Mesendoderm (in vitro differentiated cells): ENCODE measurements at regions not wholly inside any gene's neighbourhood (a gene's known extent, or its start where the extent isn't known, plus 50 kb on each side); places are given as distances from the start of the nearest gene placed in this dataset.

Experiments used
- DNase-seq: peaks from one replicate; pipeline ENCODE4 v3.0.0; 2013
- H2AK5ac ChIP-seq: 2 replicates; pipeline ENCODE4 v1.6.1; 2013; ENCODE audit warnings: low read length, inconsistent platforms
- H2BK120ac ChIP-seq: 2 replicates; pipeline ENCODE4 v1.6.1; 2013; ENCODE audit warnings: low read depth, mild to moderate bottlenecking, low read length, moderate library complexity, mixed read lengths
- H2BK15ac ChIP-seq: replicated peaks from 2 replicates; pipeline ENCODE4 v1.6.1; 2013; ENCODE audit warnings: low read depth, mild to moderate bottlenecking, moderate library complexity
- H2BK5ac ChIP-seq: 2 replicates; pipeline ENCODE4 v1.6.1; 2013; ENCODE audit warnings: low read length, inconsistent platforms
- H3K18ac ChIP-seq: 2 replicates; pipeline ENCODE4 v1.6.1; 2013; ENCODE audit warnings: mild to moderate bottlenecking, low read length, mixed read lengths
- H3K23ac ChIP-seq: one replicate; pipeline ENCODE4 v1.6.1; 2013; ENCODE audit warnings: low read length
- H3K27ac ChIP-seq: 2 replicates; pipeline ENCODE4 v1.5.1; 2013; ENCODE audit warnings: low read depth, mild to moderate bottlenecking, inconsistent platforms, low read length, moderate library complexity
- H3K27me3 ChIP-seq: 2 replicates; pipeline ENCODE4 v1.6.1; 2013; ENCODE audit warnings: low read length, control low read depth, mild to moderate bottlenecking, inconsistent platforms; ENCODE audit not compliant: insufficient read depth, poor library complexity
- H3K36me3 ChIP-seq: 2 replicates; pipeline ENCODE4 v1.6.1; 2013; ENCODE audit warnings: low read length, inconsistent platforms; ENCODE audit not compliant: control insufficient read depth, insufficient read depth
- H3K4ac ChIP-seq: one replicate; pipeline ENCODE4 v1.6.1; 2013; ENCODE audit warnings: low read depth, mild to moderate bottlenecking, low read length, moderate library complexity
- H3K4me1 ChIP-seq: 2 replicates; pipeline ENCODE4 v1.6.1; 2013; ENCODE audit warnings: low read depth, low read length, inconsistent platforms; ENCODE audit not compliant: control insufficient read depth
- H3K4me2 ChIP-seq: 2 replicates; pipeline ENCODE4 v1.6.1; 2013; ENCODE audit warnings: low read length
- H3K4me3 ChIP-seq: 2 replicates; pipeline ENCODE4 v1.5.1; 2013; ENCODE audit warnings: mild to moderate bottlenecking, low read length
- H3K56ac ChIP-seq: one replicate; pipeline ENCODE4 v1.6.1; 2013; ENCODE audit warnings: low read length
- H3K79me1 ChIP-seq: 2 replicates; pipeline ENCODE4 v1.6.1; 2013; ENCODE audit warnings: low read length, inconsistent platforms
- H3K79me2 ChIP-seq: 2 replicates; pipeline ENCODE4 v1.6.1; 2013; ENCODE audit warnings: mild to moderate bottlenecking, low read length; ENCODE audit not compliant: control insufficient read depth, insufficient read depth
- H3K9ac ChIP-seq: 2 replicates; pipeline ENCODE4 v1.6.1; 2013; ENCODE audit warnings: low read length, inconsistent platforms
- H4K5ac ChIP-seq: one replicate; pipeline ENCODE4 v1.6.1; 2013; ENCODE audit warnings: low read length
- H4K8ac ChIP-seq: one replicate; pipeline ENCODE4 v1.6.1; 2013; ENCODE audit warnings: low read depth, mild to moderate bottlenecking, control low read depth, low read length, moderate library complexity
- WGBS: extraction: QIAGEN DNeasy Blood & Tissue Kit; methylation state at CpG from one replicate; pipeline ENCODE4 v1.1.7; 2013; ENCODE audit warnings: low lambda C conversion rate, missing lambda C conversion rate; ENCODE audit not compliant: insufficient coverage; ENCODE audit errors: extremely low coverage; 5-methylcytosine and 5-hydroxymethylcytosine counted together

DNA sequence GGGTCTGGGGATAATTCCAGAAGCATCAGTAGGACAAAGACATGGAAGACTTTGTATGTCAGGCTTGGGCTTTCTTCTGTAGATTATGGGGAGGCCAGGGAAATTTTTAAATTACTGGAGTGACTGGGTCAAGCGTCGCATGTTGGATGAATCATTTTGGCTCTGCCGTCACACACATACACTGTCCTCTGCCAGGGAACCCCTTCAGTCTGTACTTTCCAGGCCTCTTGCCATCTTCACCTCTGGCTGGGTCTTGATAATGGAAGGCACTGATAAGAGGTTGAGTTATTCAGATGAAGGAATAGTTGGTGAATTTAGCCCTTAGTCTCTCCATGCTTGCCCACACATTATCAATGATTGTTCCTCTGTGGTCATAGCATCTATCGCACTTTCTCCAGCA lies 895.1 kb upstream of the CELF4 start:
- H3K56ac ChIP-seq: no peak overlapping the region
- no peaks in the 10 kb centered on the region for H3K79me1 ChIP-seq
- H3K4me2 ChIP-seq: no peak overlapping the region
- DNase-seq: no peak
- H3K23ac ChIP-seq: no peak overlapping the region
- H3K36me3 ChIP-seq: no peaks in the 10 kb centered on the region
- H3K27ac ChIP-seq: no peak overlapping the region
- H2BK5ac ChIP-seq: no peak overlapping the region
- no CpG with 5 or more reads among the region's 4 CpGs for WGBS
- H2AK5ac ChIP-seq: no peak overlapping the region
- H3K4me1 ChIP-seq: no peaks in the 10 kb centered on the region
- H3K18ac ChIP-seq: no peak overlapping the region
- H3K4me3 ChIP-seq: no peak overlapping the region
- H3K4ac ChIP-seq: no peak overlapping the region
- H4K5ac ChIP-seq: no peak overlapping the region
- no peak overlapping the region for H2BK15ac ChIP-seq
- no peaks in the 10 kb centered on the region for H3K27me3 ChIP-seq
- no peaks in the 10 kb centered on the region for H3K79me2 ChIP-seq
- H3K9ac ChIP-seq: no peak overlapping the region
- no peak overlapping the region for H2BK120ac ChIP-seq
- H4K8ac ChIP-seq: no peak overlapping the region

DNA sequence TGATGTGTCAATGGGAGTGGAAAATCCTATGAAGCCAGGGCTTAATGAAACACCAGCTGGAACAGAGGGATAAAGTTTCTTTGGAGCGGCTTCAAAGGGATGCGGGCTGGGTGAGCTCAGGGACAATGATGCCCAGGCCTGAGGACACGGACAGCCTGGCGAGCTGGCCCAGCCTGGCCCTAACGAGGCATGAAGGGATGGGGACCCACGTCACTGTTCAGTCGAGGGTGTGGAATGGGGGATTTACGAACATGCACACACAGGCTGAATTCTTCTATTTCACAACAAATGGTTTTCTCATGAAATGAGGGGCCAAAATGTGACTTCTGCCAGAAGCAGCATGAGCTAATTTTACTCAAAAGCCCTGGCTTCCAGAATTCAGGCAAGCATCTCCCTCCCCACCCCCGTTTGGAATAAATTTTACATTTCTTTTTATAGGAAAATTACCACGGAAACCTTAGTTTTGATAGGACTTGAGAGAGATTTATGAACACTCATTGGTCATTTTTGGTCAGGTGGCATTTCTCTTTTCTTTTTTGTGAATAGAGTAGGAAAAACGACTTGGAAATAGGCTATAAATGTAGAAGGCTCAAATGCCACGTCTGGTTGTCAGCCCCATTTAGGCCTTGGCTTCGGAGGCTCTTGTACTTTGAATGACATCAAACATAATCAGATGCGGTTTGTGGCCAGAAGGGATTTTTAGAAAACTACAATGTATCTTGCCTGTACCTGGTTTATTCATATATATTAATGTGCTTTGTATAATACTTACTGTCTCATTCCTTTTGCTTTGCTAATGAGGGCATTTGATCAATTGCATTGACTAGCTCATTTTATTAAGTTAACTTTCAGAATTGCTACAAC lies 893.8 kb upstream of the CELF4 start:
- WGBS: no CpG with 5 or more reads among the region's 14 CpGs
- H2AK5ac ChIP-seq: no peak overlapping the region
- no peaks in the 10 kb centered on the region for H3K27me3 ChIP-seq
- no peak overlapping the region for H3K4ac ChIP-seq
- H3K56ac ChIP-seq: no peak overlapping the region
- H2BK5ac ChIP-seq: no peak overlapping the region
- H3K18ac ChIP-seq: no peak overlapping the region
- DNase-seq: no peak
- no peak overlapping the region for H2BK15ac ChIP-seq
- no peak overlapping the region for H3K23ac ChIP-seq
- no peak overlapping the region for H4K8ac ChIP-seq
- no peak overlapping the region for H3K4me2 ChIP-seq
- H3K27ac ChIP-seq: no peak overlapping the region
- no peaks in the 10 kb centered on the region for H3K4me1 ChIP-seq
- H3K9ac ChIP-seq: no peak overlapping the region
- no peak overlapping the region for H4K5ac ChIP-seq
- H3K79me1 ChIP-seq: no peaks in the 10 kb centered on the region
- H3K36me3 ChIP-seq: no peaks in the 10 kb centered on the region
- no peaks in the 10 kb centered on the region for H3K79me2 ChIP-seq
- no peak overlapping the region for H2BK120ac ChIP-seq
- H3K4me3 ChIP-seq: no peak overlapping the region

DNA sequence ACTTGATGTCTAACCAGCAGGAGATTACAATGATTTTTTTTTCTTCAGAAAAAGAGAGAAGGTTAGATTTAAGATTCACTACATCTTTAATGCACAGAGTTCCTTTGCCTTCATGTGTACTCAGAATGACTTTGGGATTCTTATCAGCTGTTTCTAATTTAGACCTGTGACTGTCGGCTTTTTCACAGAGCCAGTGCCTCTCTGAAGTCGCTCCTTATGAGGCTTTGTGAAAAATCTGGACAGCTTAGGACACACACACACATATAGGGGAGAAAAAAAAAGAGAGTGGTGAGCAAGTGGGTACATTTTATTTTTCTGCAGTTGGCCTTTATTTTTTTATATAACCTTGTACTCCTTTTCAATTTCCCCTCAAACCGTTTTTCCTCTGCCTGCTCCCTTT lies 893.1 kb upstream of the CELF4 start:
- no CpG with 5 or more reads among the region's 3 CpGs for WGBS
- H3K79me1 ChIP-seq: no peaks in the 10 kb centered on the region

DNA sequence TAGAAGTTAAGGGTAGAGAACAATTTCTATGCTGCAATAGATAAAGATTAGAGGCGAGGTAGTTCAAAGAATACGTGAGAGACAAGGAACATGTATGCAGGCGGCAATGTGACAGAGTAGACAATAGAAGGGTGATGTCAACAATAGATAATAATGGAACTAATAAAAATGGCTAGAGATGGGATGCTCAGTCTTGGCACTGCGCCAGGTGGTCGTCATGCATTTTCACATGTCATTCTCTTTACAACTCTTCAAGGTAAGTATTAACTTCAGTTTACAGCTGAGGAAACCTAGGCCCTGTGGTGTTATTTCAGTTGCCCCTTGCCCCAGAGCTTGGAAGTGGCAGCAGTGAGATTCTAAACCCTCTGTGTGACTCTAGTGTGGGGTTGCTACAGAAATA lies 890.7 kb upstream of the CELF4 start:
- no peak overlapping the region for H3K4me3 ChIP-seq
- H3K79me1 ChIP-seq: no peaks in the 10 kb centered on the region
- WGBS: no CpG with 5 or more reads among the region's 5 CpGs
- no peak overlapping the region for H3K4me2 ChIP-seq
- no peak overlapping the region for H3K9ac ChIP-seq
- no peak overlapping the region for H2BK120ac ChIP-seq
- no peak overlapping the region for H4K5ac ChIP-seq
- H3K27me3 ChIP-seq: no peaks in the 10 kb centered on the region
- no peaks in the 10 kb centered on the region for H3K36me3 ChIP-seq
- peak overlapping the region; percentile 53 for H3K56ac ChIP-seq
- no peaks in the 10 kb centered on the region for H3K4me1 ChIP-seq
- H4K8ac ChIP-seq: no peak overlapping the region
- peak overlapping the region; percentile 63 for H2BK5ac ChIP-seq
- DNase-seq: no peak
- H2AK5ac ChIP-seq: no peak overlapping the region
- no peaks in the 10 kb centered on the region for H3K79me2 ChIP-seq
- no peak overlapping the region for H3K27ac ChIP-seq
- no peak overlapping the region for H3K23ac ChIP-seq
- H3K4ac ChIP-seq: peak overlapping the region; percentile 7
- H3K18ac ChIP-seq: no peak overlapping the region
- H2BK15ac ChIP-seq: no peak overlapping the region

More for the DNA sequence above, 893.1 kb upstream of the CELF4 start:
- no peaks in the 10 kb centered on the region for H3K4me1 ChIP-seq
- no peak overlapping the region for H3K4me2 ChIP-seq
- DNase-seq: no peak
- H3K9ac ChIP-seq: no peak overlapping the region
- H3K4me3 ChIP-seq: no peak overlapping the region
- no peak overlapping the region for H2BK15ac ChIP-seq
- no peaks in the 10 kb centered on the region for H3K27me3 ChIP-seq
- peak overlapping the region; percentile 54 for H2BK120ac ChIP-seq
- no peak overlapping the region for H3K56ac ChIP-seq
- H4K8ac ChIP-seq: no peak overlapping the region
- H3K23ac ChIP-seq: no peak overlapping the region
- no peak overlapping the region for H3K4ac ChIP-seq
- no peak overlapping the region for H3K18ac ChIP-seq
- no peak overlapping the region for H4K5ac ChIP-seq
- H3K27ac ChIP-seq: no peak overlapping the region
- H2BK5ac ChIP-seq: no peak overlapping the region
- H3K36me3 ChIP-seq: no peaks in the 10 kb centered on the region
- no peaks in the 10 kb centered on the region for H3K79me2 ChIP-seq
- H2AK5ac ChIP-seq: no peak overlapping the region

DNA sequence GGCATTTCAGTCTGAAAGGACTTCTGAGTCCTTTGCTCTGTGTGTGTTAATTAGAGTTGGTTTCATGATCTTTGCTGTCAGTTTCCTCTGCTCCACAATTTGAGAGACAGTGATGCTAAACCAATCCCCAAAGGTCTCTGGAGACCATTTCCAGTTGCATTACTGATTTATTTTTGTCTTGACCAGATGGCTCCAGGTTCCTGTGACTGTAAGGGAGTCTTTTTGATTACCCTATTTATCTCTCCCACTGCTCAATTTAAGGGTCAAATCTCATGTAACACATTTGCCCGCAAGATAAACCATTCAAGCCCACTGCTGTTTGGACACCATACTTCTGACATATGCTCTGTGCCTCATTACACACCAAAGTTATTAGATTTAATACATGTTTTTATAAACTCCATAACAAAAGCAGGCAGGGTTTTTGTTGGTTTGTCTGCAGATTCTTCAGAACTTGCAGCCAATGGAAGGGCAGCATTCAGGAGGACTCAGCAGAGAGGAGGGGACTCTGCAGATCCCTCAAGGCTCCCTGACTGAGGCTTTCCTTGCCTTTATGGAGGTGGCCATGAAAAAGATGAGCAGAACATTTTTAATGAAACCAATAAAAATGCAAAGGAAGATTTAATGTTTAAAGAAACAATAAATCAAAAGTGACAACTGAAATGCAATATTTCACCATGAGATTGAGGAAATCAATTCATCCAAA lies 889.3 kb upstream of the CELF4 start:
- no peak for DNase-seq
- peak overlapping the region; percentile 67 for H2BK5ac ChIP-seq
- H3K4me1 ChIP-seq: peaks cover 3% of the 10 kb centered on the region
- no peaks in the 10 kb centered on the region for H3K27me3 ChIP-seq
- no peak overlapping the region for H3K4me2 ChIP-seq
- H3K36me3 ChIP-seq: no peaks in the 10 kb centered on the region
- no peaks in the 10 kb centered on the region for H3K79me1 ChIP-seq
- no peak overlapping the region for H4K5ac ChIP-seq
- H2BK15ac ChIP-seq: no peak overlapping the region
- peak overlapping the region; percentile 68 for H3K4ac ChIP-seq
- H3K56ac ChIP-seq: no peak overlapping the region
- no peak overlapping the region for H2AK5ac ChIP-seq
- no peak overlapping the region for H4K8ac ChIP-seq
- H3K27ac ChIP-seq: no peak overlapping the region
- no CpG with 5 or more reads among the region's 1 CpG for WGBS
- H3K9ac ChIP-seq: no peak overlapping the region
- H2BK120ac ChIP-seq: peak overlapping the region; percentile 61
- peak overlapping the region; percentile 76 for H3K18ac ChIP-seq
- H3K79me2 ChIP-seq: no peaks in the 10 kb centered on the region
- no peak overlapping the region for H3K4me3 ChIP-seq
- H3K23ac ChIP-seq: no peak overlapping the region
